GM23248 (cell line): ENCODE measurements at regions not wholly inside any gene's neighbourhood (a gene's known extent, or its start where the extent isn't known, plus 50 kb on each side); places are given as distances from the start of the nearest gene placed in this dataset.
A peak's percentile ranks its signal among the peaks of the same experiment; 100 is the strongest.

Experiments used
- DNase-seq: peaks from one replicate; pipeline ENCODE4 v3.0.0-alpha.2; 2015
- H2AFZ ChIP-seq: fragments of 200-600 bp; sonication (generic); 2 replicates; pipeline ENCODE4 v1.6.1; 2016; ENCODE audit warnings: antibody characterized with exemption
- H3F3A ChIP-seq: fragments of 200-600 bp; sonication (generic); 2 replicates; pipeline ENCODE4 v1.6.1; 2016; ENCODE audit warnings: mild to moderate bottlenecking, antibody characterized with exemption, mixed run types; ENCODE audit not compliant: insufficient read depth
- H3K27ac ChIP-seq: fragments of 200-600 bp; sonication (generic); 2 replicates; pipeline ENCODE4 v1.5.1; 2016; ENCODE audit warnings: mild to moderate bottlenecking
- H3K27me3 ChIP-seq: fragments of 200-600 bp; sonication (generic); replicated peaks from 2 replicates; pipeline ENCODE4 v1.6.1; 2016; ENCODE audit warnings: mild to moderate bottlenecking; ENCODE audit not compliant: insufficient read depth
- H3K36me3 ChIP-seq: fragments of 200-600 bp; sonication (generic); 2 replicates; pipeline ENCODE4 v1.6.1; 2016; ENCODE audit warnings: low read depth, mild to moderate bottlenecking
- H3K4me1 ChIP-seq: fragments of 200-600 bp; sonication (generic); 2 replicates; pipeline ENCODE4 v1.6.1; 2016; ENCODE audit warnings: mild to moderate bottlenecking; ENCODE audit not compliant: insufficient read depth
- H3K4me2 ChIP-seq: fragments of 200-600 bp; sonication (generic); one replicate; pipeline ENCODE4 v1.6.1; 2016; ENCODE audit warnings: mild to moderate bottlenecking; ENCODE audit not compliant: unreplicated experiment
- H3K4me3 ChIP-seq: fragments of 200-600 bp; sonication (generic); 2 replicates; pipeline ENCODE4 v1.5.1; 2016; ENCODE audit warnings: mild to moderate bottlenecking
- H3K79me2 ChIP-seq: fragments of 200-600 bp; sonication (generic); 2 replicates; pipeline ENCODE4 v1.6.1; 2016; ENCODE audit warnings: mild to moderate bottlenecking; ENCODE audit not compliant: insufficient read depth
- H3K9ac ChIP-seq: fragments of 200-600 bp; sonication (generic); 2 replicates; pipeline ENCODE4 v1.6.1; 2016; ENCODE audit warnings: mild to moderate bottlenecking
- H3K9me2 ChIP-seq: fragments of 200-600 bp; sonication (generic); 2 replicates; pipeline ENCODE4 v1.6.1; 2016; ENCODE audit warnings: mixed run types, mild to moderate bottlenecking, moderate library complexity; ENCODE audit not compliant: insufficient read depth
- H3K9me3 ChIP-seq: fragments of 200-600 bp; sonication (generic); one replicate; pipeline ENCODE4 v1.6.1; 2017; ENCODE audit warnings: low read depth
- H4K20me1 ChIP-seq: fragments of 200-600 bp; sonication (generic); 2 replicates; pipeline ENCODE4 v1.6.0; 2016; ENCODE audit not compliant: insufficient read depth
- EZH2 ChIP-seq: fragments of 200-600 bp; sonication (generic); IDR thresholded peaks from 2 replicates; pipeline ENCODE4 v1.6.1; 2018; ENCODE audit warnings: antibody characterized with exemption, mild to moderate bottlenecking; ENCODE audit not compliant: insufficient read depth, poor library complexity, severe bottlenecking
- EZH2phosphoT487 ChIP-seq: fragments of 200-600 bp; sonication (generic); IDR thresholded peaks from 2 replicates; pipeline ENCODE4 v1.6.1; 2018; ENCODE audit warnings: antibody characterized with exemption, moderate library complexity, mild to moderate bottlenecking, low read depth; ENCODE audit not compliant: insufficient read depth
- WGBS, 2 experiments: methylation state at CpG; one replicate each; pipeline ENCODE4 v1.1.6; 2015 to 2017; ENCODE audit warnings: low lambda C conversion rate in 2 of 2, low coverage in 1 of 2; ENCODE audit errors: missing lambda C conversion rate in 2 of 2; 5-methylcytosine and 5-hydroxymethylcytosine counted together
- in situ Hi-C: fragments of 300-500 bp; cut with MboI; formaldehyde crosslinking; loops from 2 replicates; pipeline ENCODE4 v1.15.0; 2020

DNA sequence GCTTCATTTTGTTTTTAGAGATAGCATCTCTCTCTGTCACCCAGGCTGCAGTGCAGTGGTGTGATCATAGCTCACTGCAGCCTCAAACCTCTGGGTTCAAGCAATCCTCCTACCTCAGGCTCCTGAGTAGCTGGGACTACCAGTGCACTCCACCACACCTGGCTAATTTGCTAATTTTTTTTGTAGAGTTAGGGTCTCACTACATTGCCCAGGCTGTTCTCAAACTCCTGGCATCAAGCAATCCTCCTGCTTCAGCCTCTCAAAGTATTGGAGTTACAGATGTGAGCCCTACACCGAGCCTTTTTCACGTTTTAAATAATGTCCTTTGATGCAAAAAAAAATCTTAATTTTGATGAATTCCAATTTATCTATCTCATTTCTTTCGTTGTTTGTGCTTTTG lies 75.4 kb upstream of the LINC01488 start:
- WGBS, 2 experiments: 76 to 82% methylated on average over 3 of the region's 3 CpGs
- H3F3A ChIP-seq: peaks cover 6% of the 10 kb centered on the region; the same call in 1 of the 2 replicates
- no peaks in the 10 kb centered on the region for H3K36me3 ChIP-seq
- H3K9ac ChIP-seq: no peak overlapping the region
- H4K20me1 ChIP-seq: no peaks in the 10 kb centered on the region
- H2AFZ ChIP-seq: no peak overlapping the region
- no peak for DNase-seq
- H3K4me2 ChIP-seq: no peak overlapping the region
- no peaks in the 10 kb centered on the region for H3K27me3 ChIP-seq
- peaks cover 5% of the 10 kb centered on the region; the same call in 1 of the 2 replicates for H3K4me1 ChIP-seq
- in situ Hi-C loops: no loop called here
- no peak overlapping the region for H3K4me3 ChIP-seq
- no peaks in the 10 kb centered on the region for H3K79me2 ChIP-seq
- TF ChIP-seq EZH2phosphoT487 (no peak), EZH2 (no peak)
- H3K9me2 ChIP-seq: no peaks in the 10 kb centered on the region
- no peaks in the 10 kb centered on the region for H3K9me3 ChIP-seq
- H3K27ac ChIP-seq: no peak overlapping the region

DNA sequence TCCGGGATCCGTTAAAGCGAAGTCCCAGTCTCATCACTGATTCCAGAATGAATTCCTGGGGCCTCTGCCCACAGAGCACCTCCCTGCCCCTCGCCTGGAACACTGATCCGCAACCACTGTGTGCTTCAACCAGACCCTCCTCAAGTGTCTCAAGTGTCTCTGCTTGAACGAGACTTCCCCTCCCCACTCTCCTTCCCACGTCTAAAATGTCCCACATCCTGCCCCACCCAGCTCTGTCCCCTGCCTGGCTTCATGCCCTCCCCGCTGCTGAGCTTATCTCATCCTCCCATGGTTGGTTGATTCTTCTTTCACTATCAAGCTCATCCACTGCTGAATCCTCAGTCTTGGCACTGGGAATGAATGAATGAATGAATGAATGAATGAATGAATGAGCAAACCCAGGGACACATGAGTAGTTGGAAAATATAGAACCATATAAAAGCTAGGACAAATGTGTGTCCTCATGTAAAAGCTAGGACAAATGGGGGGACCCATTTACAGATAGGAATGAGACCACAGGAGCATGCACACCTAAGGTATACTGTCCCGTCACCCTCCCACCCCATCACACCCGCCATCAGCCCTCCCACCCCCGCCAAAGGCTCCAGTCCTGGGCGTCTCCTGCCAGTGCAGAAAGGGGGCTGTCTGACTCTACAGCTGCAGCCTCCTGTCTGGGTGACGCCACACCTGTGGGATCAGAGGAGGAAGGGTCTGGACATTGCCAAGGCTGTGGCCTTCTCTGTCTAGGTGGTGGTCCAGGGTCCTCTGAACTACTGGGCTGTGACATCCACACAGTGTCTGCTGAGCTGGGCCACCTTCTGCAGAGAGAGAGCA lies 71.4 kb upstream of the LINC01488 start:
- Histone ChIP-seq H3K36me3 (no peaks in the 10 kb centered on the region), H2AFZ (no peak overlapping the region), H3F3A (no peaks in the 10 kb centered on the region), H3K79me2 (no peaks in the 10 kb centered on the region), H4K20me1 (no peaks in the 10 kb centered on the region), H3K4me2 (no peak overlapping the region), H3K9me2 (no peaks in the 10 kb centered on the region), H3K27me3 (no peaks in the 10 kb centered on the region), H3K27ac (no peak overlapping the region), H3K9me3 (no peaks in the 10 kb centered on the region), H3K4me1 (0 out of 2 replicates have a peak, but pooled peaks cover 4% of the 10 kb centered on the region), H3K9ac (no peak overlapping the region), H3K4me3 (no peak overlapping the region)
- in situ Hi-C loops: no loop called here
- WGBS, 2 experiments: 80 to 83% methylated on average over 12 to 13 of the region's 13 CpGs
- TF ChIP-seq EZH2phosphoT487 (no peak), EZH2 (no peak)
- no peak for DNase-seq

DNA sequence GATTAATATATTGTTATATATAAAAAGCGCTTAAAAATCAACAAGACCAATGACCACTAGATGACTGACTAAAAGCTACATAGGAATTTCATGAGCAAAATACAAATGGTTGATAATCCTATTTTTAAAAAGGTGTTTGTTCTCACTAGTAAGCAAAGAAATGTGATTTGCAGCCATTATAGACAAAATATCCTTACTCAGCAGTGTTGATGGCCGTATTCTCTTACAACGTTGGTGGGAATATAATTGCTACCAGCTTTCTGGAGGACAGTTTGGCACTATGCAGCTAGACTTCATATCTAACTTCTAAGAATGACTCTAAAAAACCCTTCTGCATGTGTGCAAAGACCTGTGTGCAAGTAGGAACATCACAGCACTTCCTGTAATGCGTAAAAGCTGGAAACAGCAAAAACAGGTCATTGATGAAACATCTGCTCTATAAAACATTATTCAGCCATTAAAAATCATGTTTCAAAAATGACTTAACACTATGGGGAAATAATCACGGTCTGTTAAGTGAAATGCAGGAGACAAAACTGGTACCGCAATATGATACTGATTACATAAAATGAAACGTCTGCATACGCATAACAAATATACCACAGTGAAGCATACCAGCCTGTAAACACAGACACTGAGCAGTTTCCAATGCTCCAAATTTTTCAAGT lies 70.1 kb upstream of the LINC01488 start:
- H4K20me1 ChIP-seq: no peaks in the 10 kb centered on the region
- H3K36me3 ChIP-seq: no peaks in the 10 kb centered on the region
- H3K79me2 ChIP-seq: no peaks in the 10 kb centered on the region
- TF ChIP-seq EZH2phosphoT487 (no peak), EZH2 (no peak)
- no peak overlapping the region for H3K27ac ChIP-seq
- H3K4me2 ChIP-seq: no peak overlapping the region
- H3K9me3 ChIP-seq: no peaks in the 10 kb centered on the region
- 49 to 52% methylated on average over 8 of the region's 8 CpGs for WGBS, 2 experiments
- in situ Hi-C loops: no loop called here
- H3K9ac ChIP-seq: no peak overlapping the region
- H3K4me1 ChIP-seq: 0 out of 2 replicates have a peak, but pooled peaks cover 4% of the 10 kb centered on the region
- H3K4me3 ChIP-seq: no peak overlapping the region
- H3K27me3 ChIP-seq: no peaks in the 10 kb centered on the region
- peak overlapping the region; percentile 30; the same call in 1 of the 2 replicates for H2AFZ ChIP-seq
- peak; percentile 24 for DNase-seq
- no peaks in the 10 kb centered on the region for H3K9me2 ChIP-seq
- H3F3A ChIP-seq: no peaks in the 10 kb centered on the region

DNA sequence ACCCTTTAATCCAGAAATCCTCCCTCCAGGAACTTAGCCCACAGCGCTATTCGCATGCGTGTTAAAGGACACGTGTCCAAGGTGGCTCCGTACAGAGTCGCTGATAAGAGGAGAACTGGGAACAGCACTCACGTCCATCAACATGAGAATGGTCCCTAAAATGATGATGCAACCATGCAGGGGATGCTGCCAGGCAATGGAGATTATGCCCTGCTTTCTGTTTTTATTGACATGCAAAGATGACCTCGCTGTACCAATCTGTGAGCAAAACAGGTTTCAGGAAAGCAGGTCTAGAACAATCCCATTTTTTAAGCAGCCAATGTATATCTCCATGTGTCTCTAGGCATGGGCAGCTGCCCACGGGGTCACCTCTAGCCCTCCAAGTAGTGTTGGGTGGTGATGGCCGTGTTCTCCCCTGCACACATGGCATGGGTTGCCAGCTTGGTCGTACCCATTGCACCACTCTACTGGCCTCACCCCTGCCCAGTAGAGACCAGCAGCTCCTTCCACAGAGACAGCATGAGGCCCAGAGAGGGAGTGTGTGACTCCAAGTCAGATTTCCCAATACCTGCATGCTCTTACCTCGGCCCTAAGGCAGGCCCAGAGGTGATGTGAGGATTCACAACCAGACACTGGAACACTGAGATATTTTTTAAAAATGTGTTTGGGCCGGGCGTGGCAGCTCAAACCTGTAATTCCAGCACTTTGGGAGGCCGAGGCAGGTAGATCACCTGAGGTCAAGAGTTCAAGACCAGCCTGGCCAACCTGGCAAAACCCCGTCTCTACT lies 68.3 kb upstream of the LINC01488 start:
- Histone ChIP-seq H3K27me3 (no peaks in the 10 kb centered on the region), H3K4me1 (0 out of 2 replicates have a peak, but pooled peaks cover 4% of the 10 kb centered on the region), H3K27ac (no peak overlapping the region), H3K79me2 (no peaks in the 10 kb centered on the region), H3K9ac (no peak overlapping the region), H4K20me1 (no peaks in the 10 kb centered on the region), H3K9me3 (no peaks in the 10 kb centered on the region), H3K4me3 (no peak overlapping the region), H3K9me2 (no peaks in the 10 kb centered on the region), H3K4me2 (no peak overlapping the region), H3K36me3 (no peaks in the 10 kb centered on the region), H2AFZ (no peak overlapping the region), H3F3A (no peaks in the 10 kb centered on the region)
- no peak for TF ChIP-seq EZH2phosphoT487
- TF ChIP-seq EZH2: no peak
- in situ Hi-C loops: no loop called here
- 95% methylated on average over 16 of the region's 16 CpGs for WGBS, 2 experiments
- DNase-seq: no peak
